SH-SY5Y (cell line): ENCODE measurements at regions not wholly inside any gene's neighbourhood (a gene's known extent, or its start where the extent isn't known, plus 50 kb on each side); places are given as distances from the start of the nearest gene placed in this dataset.

Experiments used
- GATA2 ChIP-seq: IDR thresholded peaks from 2 replicates; pipeline ENCODE4 v1.6.1; 2011; ENCODE audit warnings: mild to moderate bottlenecking, low read depth, low read length
- GATA3 ChIP-seq: IDR thresholded peaks from 2 replicates; pipeline ENCODE4 v1.6.1; 2011; ENCODE audit warnings: low read depth, mild to moderate bottlenecking, low read length, moderate library complexity

DNA sequence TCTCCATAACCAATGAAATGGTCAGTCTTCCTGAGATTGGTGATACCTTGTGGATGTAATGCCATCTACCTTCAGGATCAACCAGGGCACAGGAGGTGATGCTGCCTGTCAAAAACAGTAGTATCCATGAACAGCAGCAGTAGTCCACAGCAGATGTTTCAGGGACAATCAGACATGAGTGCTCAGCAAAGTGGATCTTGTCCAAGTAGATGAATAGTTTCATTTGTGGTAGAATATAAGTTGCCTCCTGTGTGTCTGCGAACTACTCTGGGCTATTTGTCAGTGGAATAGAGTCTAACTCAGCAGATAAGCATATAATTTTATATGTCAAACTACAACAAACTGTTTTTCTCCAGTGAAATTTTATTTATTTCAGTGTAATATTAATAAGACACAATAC is 1860.1 kb upstream of the ACO1 start:
- TF ChIP-seq GATA2: no peak
- TF ChIP-seq GATA3: no peak

DNA sequence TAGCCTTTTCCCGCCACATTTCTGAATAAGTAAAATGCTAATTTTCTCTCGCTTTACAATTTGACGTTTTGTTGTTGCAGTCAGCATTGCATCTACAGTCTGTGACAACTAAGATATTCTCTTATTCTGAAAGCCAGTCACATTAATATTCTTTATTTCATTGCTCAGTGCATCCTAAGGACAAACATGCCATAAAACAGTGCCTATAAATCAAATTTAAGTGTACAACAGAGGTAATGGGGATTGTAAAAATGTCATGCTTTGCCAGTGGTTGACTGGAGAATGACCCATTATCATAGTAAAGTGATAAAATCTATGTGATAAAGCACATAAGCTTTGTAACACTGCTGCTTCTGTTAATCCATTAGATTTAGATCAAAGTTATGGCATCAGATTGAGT is 1850.0 kb upstream of the ACO1 start:
- TF ChIP-seq GATA2: no peak
- TF ChIP-seq GATA3: peak; percentile 30; the same call in 1 of the 2 replicates

DNA sequence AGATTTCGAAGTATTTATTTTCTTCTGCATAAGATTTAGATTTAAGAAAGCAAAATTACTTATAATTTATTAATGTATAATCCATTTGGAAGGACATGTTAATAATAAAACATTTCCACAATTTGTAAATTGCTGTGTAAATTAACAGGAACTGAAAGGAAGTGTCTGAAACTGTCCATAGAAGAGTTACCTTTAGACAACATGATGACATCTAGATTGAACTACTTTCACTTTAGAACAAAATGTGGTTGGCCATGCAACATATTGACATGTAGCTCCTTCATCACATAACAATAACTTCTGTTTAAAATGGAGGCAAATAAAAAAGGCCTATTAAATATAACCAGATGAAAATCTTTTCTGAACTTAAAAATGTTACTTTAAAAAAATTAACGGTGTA is 1849.5 kb upstream of the ACO1 start:
- TF ChIP-seq GATA2 (no peak), GATA3 (no peak; the same call in 1 of the 2 replicates)

DNA sequence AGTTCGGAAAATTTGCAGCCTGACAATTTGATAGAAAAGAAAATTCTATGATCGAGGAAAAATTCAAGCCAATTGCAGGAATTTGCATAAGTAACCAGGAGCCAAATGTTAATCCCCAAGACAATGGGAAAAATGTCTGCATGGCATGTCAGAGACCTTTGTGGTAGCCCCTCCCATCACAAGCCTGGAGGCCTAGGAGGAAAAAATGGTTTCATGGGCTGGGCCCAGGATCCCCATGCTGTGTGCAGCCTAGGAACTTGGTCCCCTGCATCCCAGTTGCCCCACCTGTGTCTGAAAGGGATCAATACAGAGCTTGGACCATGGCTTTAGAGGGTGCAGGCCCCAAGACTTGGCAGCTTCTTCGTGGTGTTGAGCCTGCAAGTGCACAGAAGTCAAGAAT is 1847.9 kb upstream of the ACO1 start:
- TF ChIP-seq GATA3 (no peak), GATA2 (no peak)

DNA sequence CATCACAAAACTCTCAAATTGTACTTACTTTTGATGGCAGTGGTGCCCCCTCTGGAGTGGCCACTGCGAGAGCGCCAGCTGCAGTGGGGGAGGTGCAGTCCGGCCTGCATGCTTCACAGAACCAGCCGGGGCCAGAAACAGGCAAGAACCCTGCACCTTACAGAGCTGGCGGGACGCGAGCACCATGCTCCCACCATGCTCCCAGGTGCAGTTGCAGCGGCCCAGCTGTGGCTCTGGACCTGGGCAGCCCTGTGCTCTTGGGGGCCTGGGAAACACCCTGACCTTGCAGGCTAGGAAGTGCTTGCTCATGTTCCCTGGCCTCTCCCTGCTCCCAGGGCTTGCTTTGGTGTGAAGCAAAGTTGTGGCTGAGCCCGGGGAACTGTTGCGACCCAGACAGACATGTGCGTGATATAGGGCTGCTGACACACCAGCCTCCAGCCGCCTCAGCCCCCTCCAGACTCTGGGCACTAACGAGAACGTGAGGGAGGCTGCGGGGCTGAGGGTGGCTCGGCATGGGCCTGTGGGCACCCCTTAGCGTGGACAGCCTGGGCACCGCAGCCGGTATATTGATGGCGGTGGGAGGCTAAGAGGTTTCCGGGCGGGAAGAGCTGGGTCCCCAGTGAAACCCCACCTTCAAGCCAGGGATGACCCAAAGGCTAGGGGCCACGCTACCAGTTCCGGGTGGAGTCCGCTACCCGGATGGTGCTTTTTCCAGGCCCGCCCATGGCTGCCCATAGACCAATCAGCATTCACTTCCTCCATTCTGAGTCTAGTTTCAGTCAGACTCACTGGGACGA is 1809.9 kb upstream of the ACO1 start:
- TF ChIP-seq GATA3 (no peak), GATA2 (no peak)

DNA sequence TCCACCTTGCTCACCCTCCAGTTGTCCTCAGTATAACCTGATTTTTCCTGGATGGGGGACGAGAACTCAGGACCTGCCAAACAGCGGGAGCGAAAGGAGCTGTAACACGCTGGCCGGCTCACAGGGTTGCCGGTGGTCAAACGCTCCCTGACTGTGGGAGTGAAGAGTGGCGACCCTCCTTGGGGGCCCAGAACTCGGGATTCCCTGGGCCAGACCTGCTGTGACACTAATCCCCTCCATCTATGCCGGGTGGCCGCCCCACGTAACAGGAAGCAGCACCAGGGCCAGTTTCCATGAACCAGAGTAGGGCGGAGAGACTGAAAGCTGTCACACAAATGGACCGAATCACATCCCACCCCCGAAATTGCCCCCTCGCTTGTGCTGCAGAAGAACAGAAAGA is 1809.2 kb upstream of the ACO1 start:
- TF ChIP-seq GATA2 (no peak), GATA3 (no peak)

DNA sequence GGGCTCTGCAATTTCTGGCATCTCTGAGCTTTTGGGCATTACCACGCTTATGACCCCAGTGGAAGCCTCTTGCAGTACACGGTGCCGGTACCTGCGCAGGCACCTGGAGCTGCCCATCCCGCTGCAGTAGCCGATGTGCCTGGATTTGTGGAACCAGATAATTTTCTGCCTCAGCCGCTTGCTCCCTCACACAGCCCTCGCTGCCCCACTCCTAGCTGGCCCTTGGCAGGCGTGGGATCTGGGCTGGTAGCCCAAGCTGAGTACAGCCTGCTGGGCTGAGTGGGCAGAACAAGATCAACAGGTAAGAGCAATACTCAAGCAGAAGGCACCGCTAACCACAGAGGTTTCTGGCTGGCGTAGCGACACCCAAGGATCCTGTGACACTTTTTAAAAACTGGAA is 1808.8 kb upstream of the ACO1 start:
- TF ChIP-seq GATA2 (no peak), GATA3 (no peak)

DNA sequence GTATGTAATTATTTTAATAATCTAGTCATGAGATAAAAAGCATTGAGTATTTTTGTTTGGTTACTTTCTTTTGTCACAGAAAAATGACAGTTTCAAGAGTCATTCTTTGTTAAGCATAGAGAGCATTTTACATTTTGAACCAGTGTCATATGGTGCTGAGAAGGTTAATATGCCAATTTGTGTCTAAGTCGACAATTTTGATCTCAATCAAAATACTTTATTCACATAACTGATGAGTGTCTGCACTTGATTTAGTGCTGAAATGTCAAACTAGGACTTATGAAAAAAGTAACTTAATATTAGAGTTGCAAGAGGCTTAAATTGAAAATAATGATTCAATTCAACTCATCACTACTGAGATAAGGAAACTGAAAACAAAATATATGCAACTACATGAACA is 1804.6 kb upstream of the ACO1 start:
- TF ChIP-seq GATA3: no peak
- no peak for TF ChIP-seq GATA2

DNA sequence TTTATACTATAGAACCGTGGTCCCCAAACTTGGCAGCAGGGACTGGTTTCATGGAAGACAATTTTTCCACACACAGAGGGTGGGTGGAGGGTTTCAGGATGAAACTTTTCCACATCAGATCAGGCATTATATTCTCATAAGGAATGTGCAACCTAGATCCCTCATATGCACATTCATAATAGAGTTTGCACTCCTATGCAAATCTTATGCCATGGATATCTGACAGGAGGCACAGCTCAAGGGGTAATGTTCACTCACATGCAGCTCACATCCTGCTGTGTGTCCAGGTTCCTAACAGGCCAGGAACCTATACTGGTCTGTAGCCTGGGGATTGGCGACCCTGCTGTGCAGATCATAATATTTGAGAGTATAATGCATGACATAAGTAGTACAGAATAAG is 1802.2 kb upstream of the ACO1 start:
- TF ChIP-seq GATA2 (no peak), GATA3 (no peak)

DNA sequence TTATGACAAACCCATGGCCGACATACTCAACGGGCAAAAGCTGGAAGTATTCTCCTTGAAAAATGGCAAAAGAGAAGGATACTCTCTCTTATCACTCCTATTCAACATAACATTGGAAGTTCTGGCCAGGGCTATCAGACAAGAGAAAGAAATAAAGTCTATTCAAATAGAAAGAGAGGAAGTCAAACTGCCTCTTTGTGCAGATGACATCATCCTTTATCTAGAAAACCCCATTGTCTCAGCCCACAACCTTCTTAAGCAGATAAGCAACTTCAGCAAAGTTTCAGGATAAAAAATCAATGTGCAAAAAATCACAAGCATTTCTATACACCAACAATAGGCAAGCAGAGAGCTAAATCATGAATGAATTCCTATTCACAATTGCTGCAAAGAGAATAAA is 1799.9 kb upstream of the ACO1 start:
- TF ChIP-seq GATA3 (no peak), GATA2 (no peak)

DNA sequence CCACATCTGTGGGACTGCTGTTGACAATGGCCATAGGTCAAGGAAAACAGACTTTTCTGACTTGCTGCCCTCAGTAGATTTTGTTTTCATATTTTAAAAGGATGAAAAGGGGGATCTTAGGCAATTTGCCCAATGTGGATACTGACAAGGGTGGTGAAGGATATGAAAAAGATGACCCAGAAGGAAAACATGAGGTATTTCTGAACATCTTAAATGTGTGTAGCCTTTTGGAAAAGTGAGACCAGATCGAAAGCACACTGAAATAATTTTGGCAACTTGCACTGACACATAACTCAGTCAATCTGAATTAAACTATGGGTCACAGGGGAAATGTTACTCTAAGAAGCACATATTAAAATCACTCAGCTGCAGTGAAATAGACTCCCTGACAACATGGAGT is 1793.0 kb upstream of the ACO1 start:
- TF ChIP-seq GATA3: no peak
- no peak for TF ChIP-seq GATA2

DNA sequence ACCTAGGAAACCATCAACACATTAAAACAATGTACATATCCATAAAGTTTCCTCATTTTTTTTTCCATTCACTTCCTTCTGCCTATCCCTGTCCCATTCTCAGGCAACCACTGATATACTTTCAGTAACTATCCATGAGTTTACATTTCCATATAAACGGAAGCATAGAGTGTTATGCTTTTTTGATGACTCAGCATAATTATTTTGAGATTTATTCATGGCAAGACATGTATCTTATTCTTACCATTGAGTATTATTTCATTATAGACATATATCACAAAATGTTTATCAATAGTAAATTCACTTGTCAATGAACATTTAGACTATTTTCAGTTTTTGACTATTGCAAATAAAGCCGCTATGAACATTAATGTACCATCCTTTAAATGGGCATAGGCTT is 1786.8 kb upstream of the ACO1 start:
- TF ChIP-seq GATA2 (no peak), GATA3 (no peak)

DNA sequence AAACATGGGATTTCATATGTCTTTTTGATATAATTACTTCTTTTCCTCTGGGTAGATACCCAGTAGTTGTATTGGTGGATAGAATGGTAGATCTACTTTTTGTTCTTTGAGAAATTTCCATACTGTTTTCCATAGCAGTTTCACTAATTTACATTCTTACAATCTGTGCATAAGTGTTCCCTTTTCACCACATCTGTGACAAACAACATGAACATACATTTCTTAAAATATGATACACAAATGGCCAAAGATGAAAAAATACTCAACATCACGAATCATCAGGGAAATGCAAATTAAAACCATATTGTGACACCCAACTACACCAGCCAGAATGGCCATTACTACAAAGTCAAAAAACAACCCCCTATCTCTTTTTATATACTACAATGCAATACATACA is 1778.5 kb upstream of the ACO1 start:
- TF ChIP-seq GATA2: no peak
- TF ChIP-seq GATA3: no peak

DNA sequence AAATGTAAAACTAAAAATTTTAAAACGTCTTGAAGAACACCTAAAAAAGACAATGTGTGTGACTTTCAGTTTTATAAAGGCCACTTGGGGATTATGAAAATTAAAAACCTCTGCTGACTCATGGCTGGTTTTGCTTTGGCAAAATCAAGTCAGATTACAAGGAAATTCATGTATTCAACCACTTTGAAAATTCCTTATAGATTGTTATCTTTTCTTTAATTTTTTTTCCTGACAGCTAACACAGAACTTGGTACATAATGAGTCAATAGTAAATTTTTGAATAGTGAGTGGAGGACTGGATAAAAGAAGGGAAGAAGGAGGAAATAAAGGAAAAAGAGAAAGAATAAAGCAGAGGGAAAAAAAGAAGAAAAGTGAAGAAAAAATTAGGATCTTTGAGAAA is 1774.7 kb upstream of the ACO1 start:
- TF ChIP-seq GATA2: no peak
- TF ChIP-seq GATA3: peak; percentile 23; the same call in 1 of the 2 replicates

DNA sequence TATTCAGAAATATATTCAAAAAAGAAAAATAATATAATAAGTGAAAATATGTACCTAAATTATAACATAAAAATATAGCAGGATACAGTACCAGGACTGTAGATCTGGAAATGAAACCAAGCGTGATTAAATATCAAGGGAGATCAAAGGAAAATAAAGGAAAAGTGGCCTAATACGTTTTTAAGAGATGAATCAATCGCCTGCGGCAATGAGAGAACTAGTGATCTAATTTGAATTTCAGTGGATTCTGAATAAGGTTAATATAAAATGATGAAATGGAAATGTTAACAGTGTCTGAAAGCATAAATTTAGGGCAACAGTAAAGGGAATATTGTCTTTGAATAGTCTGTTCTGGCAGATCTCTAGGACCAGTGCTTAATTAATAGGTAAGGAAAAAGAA is 1761.9 kb upstream of the ACO1 start:
- TF ChIP-seq GATA2 (no peak), GATA3 (no peak)
